ENCODE measurements at regions not wholly inside any gene's neighbourhood (a gene's known extent, or its start where the extent isn't known, plus 50 kb on each side); places are given as distances from the start of the nearest gene placed in this dataset.
A peak's percentile ranks its signal among the peaks of the same experiment; 100 is the strongest.

- no peak for FAIRE-seq
- DNase-seq (ENCODE audit: insufficient read length, low spot score), result no peak
Observed at GRCh38 chr20:39574061-39574460, 611.9 kb downstream of the DHX35 start.

DNA sequence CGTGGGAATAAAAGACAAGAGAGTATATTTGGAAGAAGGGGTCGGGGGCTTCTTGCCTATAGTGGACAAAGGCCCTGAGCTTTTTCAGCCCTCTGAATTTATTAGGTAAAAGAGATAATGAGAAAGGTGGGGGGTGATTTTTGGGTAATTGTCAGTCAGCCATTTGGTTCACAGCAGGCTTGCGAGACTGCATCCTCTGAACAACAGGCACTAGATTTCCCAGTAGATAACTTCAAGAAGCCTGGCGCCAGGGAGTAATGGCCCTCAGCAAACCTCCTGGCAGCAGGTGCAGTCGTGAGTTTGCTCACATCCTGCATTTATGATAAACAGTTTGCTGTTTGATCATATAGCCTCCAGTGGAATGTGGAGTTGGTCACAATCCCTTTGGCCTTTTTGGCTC is 609.0 kb downstream of the DHX35 start:
- DNase-seq (ENCODE audit: insufficient read length, low spot score) (no peak), FAIRE-seq (no peak)

DNA sequence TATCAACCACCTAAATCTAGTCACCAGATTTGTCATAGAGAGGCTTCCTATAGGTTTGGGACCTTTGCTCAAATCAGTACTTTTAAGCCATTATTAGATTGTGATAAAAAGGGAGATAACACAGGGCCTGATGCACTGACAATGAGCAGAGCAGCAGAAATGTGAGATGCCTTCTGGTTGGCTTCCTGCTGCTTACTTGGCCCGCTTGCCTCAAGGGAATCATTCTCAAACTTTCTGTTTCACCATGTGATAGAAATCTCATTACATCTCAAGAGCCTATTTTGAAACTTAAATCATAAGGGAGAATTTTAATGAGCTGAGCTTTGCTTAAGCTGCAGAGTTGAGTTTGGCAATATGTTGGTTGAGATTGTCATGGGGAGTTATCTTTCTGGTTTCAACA is 606.0 kb downstream of the DHX35 start:
- FAIRE-seq, result peak; percentile 33
- DNase-seq (ENCODE audit: insufficient read length, low spot score), result no peak

GRCh38 chr20:39563349-39563748 is 601.2 kb downstream of the DHX35 start:
- FAIRE-seq (no peak), DNase-seq (ENCODE audit: insufficient read length, low spot score) (no peak)

DNA sequence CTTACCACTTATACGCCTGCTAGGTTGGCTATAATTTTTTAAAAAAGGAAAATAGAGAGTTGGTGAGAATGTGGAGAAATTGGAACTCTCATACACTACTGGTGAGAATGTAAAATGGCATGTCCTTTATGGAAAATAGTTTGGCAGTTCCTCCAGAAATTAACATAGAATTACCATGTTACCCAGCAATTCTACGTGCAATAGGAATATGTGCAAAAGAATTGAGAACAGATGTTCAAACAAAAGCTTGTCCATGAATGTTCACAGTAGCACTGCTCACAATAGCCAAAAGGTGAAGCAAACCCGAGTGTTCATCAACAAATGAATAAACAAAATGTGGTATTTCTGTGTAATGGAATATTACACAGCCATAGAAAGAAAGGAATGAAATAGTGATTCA is 592.2 kb downstream of the DHX35 start:
- no peak for FAIRE-seq
- DNase-seq (ENCODE audit: insufficient read length, low spot score), result no peak

DNA sequence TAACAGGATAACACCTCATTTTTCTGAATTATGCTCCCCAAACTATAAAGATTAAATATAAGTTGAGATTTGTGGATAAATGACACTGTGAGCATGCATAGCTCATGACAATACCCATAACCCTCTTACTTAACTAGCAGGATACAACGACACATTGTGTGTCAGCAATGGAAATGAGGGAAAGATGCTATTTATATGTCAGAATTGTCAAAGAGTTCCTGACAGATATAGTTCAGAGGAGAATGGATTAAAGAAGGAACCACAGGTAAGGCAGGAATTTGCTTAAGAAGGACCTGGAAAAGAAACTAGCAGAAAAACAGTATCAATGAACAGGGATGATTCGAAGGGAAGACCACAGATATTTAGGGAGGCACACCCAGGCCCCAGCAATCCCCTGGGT is 591.0 kb downstream of the DHX35 start:
- no peak for FAIRE-seq
- no peak for DNase-seq (ENCODE audit: insufficient read length, low spot score)

DNA sequence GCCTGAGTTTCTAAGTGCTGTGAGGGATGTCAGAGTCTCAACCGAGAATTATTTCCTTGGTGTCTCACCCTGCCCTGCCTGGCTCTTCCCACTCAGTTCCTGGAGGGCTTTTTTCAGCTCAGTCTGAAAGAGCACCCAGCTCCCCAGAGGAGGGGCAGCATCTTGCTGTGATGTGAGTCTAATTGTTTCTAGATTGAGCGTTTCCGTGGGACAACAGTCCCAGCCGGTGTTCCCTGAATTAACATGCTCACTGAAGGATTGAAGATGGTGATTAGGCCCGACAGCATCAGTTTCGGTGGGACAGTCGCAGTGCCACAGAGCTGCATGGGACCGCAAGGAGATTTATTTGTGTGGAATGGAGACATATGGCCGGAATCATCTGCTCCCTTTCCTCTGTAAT is 587.6 kb downstream of the DHX35 start:
- DNase-seq (ENCODE audit: insufficient read length, low spot score), result no peak

DNA sequence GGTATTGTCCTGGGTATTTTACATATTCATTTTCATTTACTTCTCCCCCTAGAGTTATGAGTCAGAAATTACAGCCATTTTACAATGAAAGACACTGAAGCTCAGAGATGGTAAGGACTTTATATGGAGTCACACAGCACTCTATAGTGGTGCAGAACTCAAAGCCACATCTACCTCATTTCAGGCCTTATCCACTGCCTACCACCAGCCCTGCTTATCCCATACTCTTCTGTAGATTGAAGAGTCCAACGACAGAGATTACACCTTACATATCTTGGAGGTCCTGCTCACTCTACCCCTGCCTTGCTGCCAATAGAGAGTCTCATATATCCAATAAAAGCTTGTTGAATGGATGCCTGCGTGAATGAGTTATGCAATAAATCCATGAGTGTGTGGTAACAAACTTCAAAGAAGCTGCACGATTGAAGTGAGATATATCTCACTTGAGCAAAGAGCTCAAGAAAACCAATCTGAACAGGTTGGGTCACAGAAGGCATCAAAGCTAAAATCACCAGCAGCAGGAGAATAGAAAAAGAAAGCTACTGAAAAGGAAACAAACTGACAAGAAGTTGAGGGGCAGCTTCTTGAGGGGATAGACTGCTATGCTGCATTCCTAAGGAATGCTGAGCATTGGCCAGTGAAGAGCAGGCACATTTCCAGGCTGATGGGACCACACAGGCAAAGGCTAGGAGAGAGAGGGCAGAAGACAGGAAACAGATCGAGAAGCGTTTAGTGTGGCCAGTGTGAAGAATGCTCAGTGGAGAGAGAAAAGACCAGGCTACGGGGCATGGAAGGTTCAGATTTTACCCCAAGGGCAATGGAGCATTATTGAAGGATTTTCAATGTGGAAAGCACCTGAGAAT is 585.6 kb downstream of the DHX35 start:
- no peak for FAIRE-seq

More for the DNA sequence above, 587.6 kb downstream of the DHX35 start:
- FAIRE-seq, result peak; percentile 72

GRCh38 chr20:39541136-39541803 is 579.1 kb downstream of the DHX35 start:
- FAIRE-seq, result no peak
- DNase-seq (ENCODE audit: insufficient read length, low spot score), result no peak

More for the DNA sequence above, 585.6 kb downstream of the DHX35 start:
- DNase-seq (ENCODE audit: insufficient read length, low spot score), result no peak

GRCh38 chr20:39538317-39538716 is 576.2 kb downstream of the DHX35 start:
- FAIRE-seq (no peak), DNase-seq (ENCODE audit: insufficient read length, low spot score) (no peak)

DNA sequence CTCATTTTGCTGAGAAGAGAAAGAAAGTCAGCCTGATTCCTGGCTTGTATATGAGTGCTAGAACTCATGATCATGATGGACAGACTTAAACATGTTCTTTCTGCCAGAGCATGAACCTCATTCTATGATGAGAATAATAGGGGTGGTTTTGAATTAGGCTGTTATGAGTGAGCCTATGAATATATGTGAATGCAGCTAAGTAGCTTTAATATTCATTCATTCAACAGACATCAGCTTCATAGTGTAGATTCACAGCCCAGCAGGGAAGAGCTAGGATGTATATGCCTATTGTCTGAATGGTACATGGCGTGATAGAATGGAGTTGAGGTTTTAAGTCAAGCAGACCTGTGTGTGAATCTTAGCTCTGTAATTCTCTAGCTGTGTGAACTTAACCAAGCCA is 573.2 kb downstream of the DHX35 start:
- DNase-seq (ENCODE audit: insufficient read length, low spot score) (no peak), FAIRE-seq (peak; percentile 16)

- FAIRE-seq (no peak), DNase-seq (ENCODE audit: insufficient read length, low spot score) (no peak)
Observed at GRCh38 chr20:39534846-39535245, 572.7 kb downstream of the DHX35 start.

- FAIRE-seq (no peak), DNase-seq (ENCODE audit: insufficient read length, low spot score) (no peak)
Observed at GRCh38 chr20:39533858-39534257, 571.7 kb downstream of the DHX35 start.

DNA sequence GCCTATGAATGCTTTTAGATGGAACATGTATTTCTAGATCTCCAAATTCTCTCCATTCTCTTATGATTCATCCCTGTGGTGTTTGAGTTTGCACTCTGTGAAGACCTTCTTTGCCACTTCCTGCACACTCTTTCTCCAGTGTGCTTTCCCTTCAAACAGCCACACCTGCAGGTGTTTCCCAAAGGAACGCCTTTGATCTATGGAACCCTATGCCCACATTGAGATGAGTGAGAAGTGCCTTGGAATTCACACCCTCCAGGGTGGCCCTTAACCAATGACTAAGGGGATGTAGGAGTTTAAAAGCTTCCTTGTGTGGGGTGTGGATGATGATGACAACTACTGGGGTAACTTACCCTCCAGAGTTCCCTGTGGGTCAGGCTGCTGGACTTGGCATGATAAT is 570.1 kb downstream of the DHX35 start:
- FAIRE-seq, result no peak
- DNase-seq (ENCODE audit: insufficient read length, low spot score), result no peak

GRCh38 chr20:39528436-39528835 is 566.3 kb downstream of the DHX35 start:
- DNase-seq (ENCODE audit: insufficient read length, low spot score), result no peak

GRCh38 chr20:39524371-39524911 is 562.3 kb downstream of the DHX35 start:
- no peak for FAIRE-seq
- no peak for DNase-seq (ENCODE audit: insufficient read length, low spot score)

More at GRCh38 chr20:39528436-39528835, 566.3 kb downstream of the DHX35 start:
- no peak for FAIRE-seq

DNA sequence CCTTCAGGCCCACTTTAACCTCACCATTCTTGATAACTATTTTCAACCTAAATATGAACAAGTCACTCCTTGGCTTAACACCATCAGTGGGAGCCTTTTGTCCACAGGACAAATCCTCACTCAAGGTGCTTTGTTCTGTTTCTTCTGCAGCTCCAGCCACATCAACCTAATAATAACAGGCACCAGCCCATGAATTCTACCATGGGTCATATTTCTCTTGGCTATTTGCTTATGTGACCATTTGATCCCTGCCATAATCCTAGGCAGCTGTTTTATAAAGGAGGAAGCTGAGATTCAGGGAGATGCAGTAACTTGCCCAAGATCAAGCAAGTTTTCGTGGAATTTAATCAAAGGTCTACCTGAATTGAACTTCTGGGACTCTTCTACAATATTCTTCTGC is 561.3 kb downstream of the DHX35 start:
- FAIRE-seq (no peak), DNase-seq (ENCODE audit: insufficient read length, low spot score) (no peak)

GRCh38 chr20:39518654-39519053 is 556.5 kb downstream of the DHX35 start:
- DNase-seq (ENCODE audit: insufficient read length, low spot score), result no peak
- no peak for FAIRE-seq

DNA sequence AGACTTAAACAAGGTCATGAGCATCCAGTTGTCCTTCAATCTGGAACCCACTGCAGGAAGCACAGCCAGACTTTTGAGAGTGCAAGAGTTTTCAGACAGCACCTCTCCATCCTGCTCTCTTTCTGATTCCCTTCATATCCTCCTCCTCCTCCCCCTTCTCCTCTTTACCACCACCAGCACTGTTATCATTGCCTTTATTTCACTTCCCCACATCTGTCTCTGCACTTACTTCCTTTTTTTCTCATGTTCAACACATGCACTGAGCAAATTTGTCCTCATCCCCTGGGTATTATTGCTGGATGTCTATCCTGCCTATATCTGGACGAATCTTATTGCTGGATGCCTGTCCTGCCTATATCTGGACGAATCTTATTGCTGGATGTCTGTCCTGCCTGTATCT is 554.8 kb downstream of the DHX35 start:
- no peak for DNase-seq (ENCODE audit: insufficient read length, low spot score)
- FAIRE-seq, result no peak

DNA sequence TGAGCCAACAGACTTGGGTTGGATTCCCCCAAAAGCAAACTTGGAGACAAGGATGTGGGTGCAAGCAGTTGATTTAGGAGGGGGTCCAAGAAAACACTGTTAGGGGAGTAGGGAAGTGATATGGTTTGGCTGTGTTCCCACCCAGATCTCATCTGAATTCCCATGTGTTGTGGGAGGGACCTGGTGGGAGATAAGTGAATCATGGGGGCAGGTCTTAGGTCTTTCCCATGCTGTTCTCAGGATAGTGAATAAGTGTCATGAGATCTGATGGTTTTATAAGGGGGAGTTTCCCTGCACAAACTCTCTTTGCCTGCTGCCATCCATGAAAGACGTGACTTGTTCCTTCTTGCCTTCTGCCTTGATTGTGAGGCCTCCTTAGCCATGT is 542.6 kb downstream of the DHX35 start:
- FAIRE-seq (no peak), DNase-seq (ENCODE audit: insufficient read length, low spot score) (no peak)

- FAIRE-seq (no peak), DNase-seq (ENCODE audit: insufficient read length, low spot score) (no peak)
Observed at GRCh38 chr20:39503902-39504709, 542.0 kb downstream of the DHX35 start.
